ENCODE measurements at regions not wholly inside any gene's neighbourhood (a gene's known extent, or its start where the extent isn't known, plus 50 kb on each side); places are given as distances from the start of the nearest gene placed in this dataset.

DNA sequence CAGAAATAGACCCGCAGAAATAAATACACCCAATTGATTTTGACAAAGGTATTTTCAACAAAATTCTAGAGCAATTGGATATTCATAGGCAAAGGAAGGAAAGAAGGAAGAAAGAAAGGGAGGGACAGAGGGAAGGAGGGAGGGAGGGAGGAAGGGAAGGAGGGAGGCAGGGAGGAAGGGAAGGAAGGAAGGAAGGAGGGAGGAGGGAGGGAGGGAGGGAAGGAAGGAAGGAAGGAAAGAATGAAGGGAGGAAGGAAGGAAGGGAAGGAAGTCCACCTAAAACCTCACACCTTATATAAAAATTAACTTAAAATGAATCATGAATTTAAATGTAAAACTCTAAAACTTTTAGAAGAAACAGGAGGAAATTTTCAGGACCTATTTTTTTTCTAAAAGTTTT, 94.2 kb upstream of the USP47 start:
- no peak for ATAC-seq
- peaks cover 4% of the 10 kb centered on the region for H3K27me3 Mint-ChIP-seq (ENCODE audit: insufficient read depth, low read depth, poor library complexity)

DNA sequence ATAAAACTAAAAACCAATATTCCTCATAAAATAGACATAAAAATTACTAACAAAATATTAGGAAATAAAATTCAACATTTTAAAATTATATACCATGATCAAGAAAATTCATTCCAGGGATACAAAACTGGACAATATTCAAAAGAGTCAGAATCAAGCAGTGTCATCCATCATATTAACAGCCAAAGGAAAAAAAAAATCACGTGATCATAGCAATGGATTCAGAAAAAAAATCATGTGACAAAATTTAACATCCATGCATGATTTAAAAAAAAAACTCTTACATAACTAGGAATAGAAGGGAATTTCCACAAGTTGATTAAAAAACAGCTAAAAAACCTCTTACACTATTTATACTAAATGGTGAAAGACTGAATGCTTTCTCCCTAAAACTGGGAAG, 95.3 kb upstream of the USP47 start:
- Mint-ChIP-seq H3K9me3 (peaks cover 15% of the 10 kb centered on the region; the same call in 2 of the 3 replicates), H3K27ac (no peak overlapping the region), H3K4me3 (no peak overlapping the region), H3K27me3 (ENCODE audit: insufficient read depth, low read depth, poor library complexity) (peaks cover 4% of the 10 kb centered on the region), H3K36me3 (ENCODE audit: low read depth) (peaks cover 6% of the 10 kb centered on the region; the same call in 1 of the 3 replicates), H3K4me1 (no peaks in the 10 kb centered on the region)
- no peaks in the 10 kb centered on the region for H3K36me3 ChIP-seq (ENCODE audit: insufficient read depth)
- no peaks in the 10 kb centered on the region for H4K20me1 ChIP-seq (replicated peaks; ENCODE audit: insufficient read depth)
- H3K9me2 ChIP-seq (ENCODE audit: insufficient read depth): peaks cover 6% of the 10 kb centered on the region
- no peak overlapping the region for H2AFZ ChIP-seq
- ATAC-seq: no peak
- H3K4me3 ChIP-seq: no peak overlapping the region
- H3K79me2 ChIP-seq (replicated peaks; ENCODE audit: insufficient read depth): no peaks in the 10 kb centered on the region
- H3F3A ChIP-seq (replicated peaks; ENCODE audit: low read depth): no peaks in the 10 kb centered on the region
- no peaks in the 10 kb centered on the region for H3K4me1 ChIP-seq (ENCODE audit: insufficient read depth)
- no peak overlapping the region for H3K4me2 ChIP-seq
- no peak overlapping the region for H3K27ac ChIP-seq (ENCODE audit: low read depth)
- no peak for DNase-seq (ENCODE audit: low spot score)
- H3K27me3 ChIP-seq (ENCODE audit: insufficient read depth): no peaks in the 10 kb centered on the region
- TF ChIP-seq EZH2phosphoT487 (IDR thresholded peaks at IDR 0.05; ENCODE audit: unreplicated experiment) (no peak), ZNF114 (CRISPR knock-in tag; IDR thresholded peaks at IDR 0.05) (no peak), CREB1 (CRISPR knock-in tag; IDR thresholded peaks at IDR 0.05; ENCODE audit: low read depth) (no peak), CTCF (conservative IDR thresholded peaks at IDR 0.05; ENCODE audit: low read depth in 2 of 2) (no peak), EZH2 (IDR thresholded peaks at IDR 0.05; ENCODE audit: low read depth, unreplicated experiment) (no peak), ZNF462 (CRISPR knock-in tag; IDR thresholded peaks at IDR 0.05) (no peak), NANOG (IDR thresholded peaks at IDR 0.05; ENCODE audit: borderline replicate concordance) (no peak)

More for the DNA sequence above, 94.2 kb upstream of the USP47 start:
- peaks cover 3% of the 10 kb centered on the region for H3K9me2 ChIP-seq (ENCODE audit: insufficient read depth)
- Mint-ChIP-seq H3K9me3 (peaks cover 15% of the 10 kb centered on the region; the same call in 2 of the 3 replicates), H3K27ac (no peak overlapping the region), H3K36me3 (ENCODE audit: low read depth) (peaks cover 6% of the 10 kb centered on the region; the same call in 1 of the 3 replicates), H3K4me1 (peaks cover under 1% of the 10 kb centered on the region; the same call in 1 of the 3 replicates), H3K4me3 (no peak overlapping the region)
- H2AFZ ChIP-seq: no peak overlapping the region
- no peak overlapping the region for H3K4me3 ChIP-seq
- H3K79me2 ChIP-seq (replicated peaks; ENCODE audit: insufficient read depth): no peaks in the 10 kb centered on the region
- no peaks in the 10 kb centered on the region for H3K27me3 ChIP-seq (ENCODE audit: insufficient read depth)
- no peak overlapping the region for H3K27ac ChIP-seq (ENCODE audit: low read depth)
- no peaks in the 10 kb centered on the region for H3K4me1 ChIP-seq (ENCODE audit: insufficient read depth)
- no peak for DNase-seq (ENCODE audit: low spot score)
- H4K20me1 ChIP-seq (replicated peaks; ENCODE audit: insufficient read depth): no peaks in the 10 kb centered on the region
- no peaks in the 10 kb centered on the region for H3F3A ChIP-seq (replicated peaks; ENCODE audit: low read depth)
- TF ChIP-seq EZH2 (IDR thresholded peaks at IDR 0.05; ENCODE audit: low read depth, unreplicated experiment) (no peak), ZNF331 (CRISPR knock-in tag; IDR thresholded peaks at IDR 0.05; ENCODE audit: low read depth) (no peak), ETS1 (IDR thresholded peaks at IDR 0.05) (no peak), POLR2AphosphoS5 (IDR thresholded peaks at IDR 0.05; ENCODE audit: low read depth) (no peak), NANOG (IDR thresholded peaks at IDR 0.05; ENCODE audit: borderline replicate concordance) (no peak)
- no peak overlapping the region for H3K4me2 ChIP-seq
- H3K36me3 ChIP-seq (ENCODE audit: insufficient read depth): no peaks in the 10 kb centered on the region
